WERI-Rb-1 (cell line): ENCODE measurements at regions not wholly inside any gene's neighbourhood (a gene's known extent, or its start where the extent isn't known, plus 50 kb on each side); places are given as distances from the start of the nearest gene placed in this dataset.
"Not testable (repeated sequence)": the region's sequence is repeated elsewhere in the genome, so short reads cannot be mapped to it uniquely, and the experiment has no call there.

ENCODE experiments used
- DNase-seq: peaks from one replicate; pipeline ENCODE4 v3.0.0-alpha.2; 2020
- H3K27ac ChIP-seq: fragments of 250-450 bp; sonication (Bioruptor Pico); 2 replicates; pipeline ENCODE4 v1.5.1; 2020; ENCODE audit warnings: mild to moderate bottlenecking, moderate library complexity
- H3K27me3 ChIP-seq: fragments of 250-450 bp; sonication (Bioruptor Pico); 2 replicates; pipeline ENCODE4 v1.5.1; 2021; ENCODE audit warnings: mild to moderate bottlenecking, low read depth, moderate library complexity; ENCODE audit not compliant: insufficient read depth, severe bottlenecking
- H3K36me3 ChIP-seq: fragments of 250-450 bp; sonication (Bioruptor Pico); 2 replicates; pipeline ENCODE4 v1.5.1; 2020; ENCODE audit warnings: mild to moderate bottlenecking, moderate library complexity
- H3K4me3 ChIP-seq: 2 replicates; pipeline ENCODE4 v1.5.1; 2011; ENCODE audit warnings: low read depth, mild to moderate bottlenecking, control low read depth, low read length
- H3K9me3 ChIP-seq: fragments of 250-450 bp; sonication (Bioruptor Pico); 2 replicates; pipeline ENCODE4 v1.5.1; 2021; ENCODE audit warnings: mild to moderate bottlenecking, moderate library complexity; ENCODE audit not compliant: severe bottlenecking
- CTCF ChIP-seq: IDR thresholded peaks from 2 replicates; pipeline ENCODE4 v1.5.1; 2011; ENCODE audit warnings: low read depth, mild to moderate bottlenecking, control low read depth, inconsistent platforms, low read length

DNA sequence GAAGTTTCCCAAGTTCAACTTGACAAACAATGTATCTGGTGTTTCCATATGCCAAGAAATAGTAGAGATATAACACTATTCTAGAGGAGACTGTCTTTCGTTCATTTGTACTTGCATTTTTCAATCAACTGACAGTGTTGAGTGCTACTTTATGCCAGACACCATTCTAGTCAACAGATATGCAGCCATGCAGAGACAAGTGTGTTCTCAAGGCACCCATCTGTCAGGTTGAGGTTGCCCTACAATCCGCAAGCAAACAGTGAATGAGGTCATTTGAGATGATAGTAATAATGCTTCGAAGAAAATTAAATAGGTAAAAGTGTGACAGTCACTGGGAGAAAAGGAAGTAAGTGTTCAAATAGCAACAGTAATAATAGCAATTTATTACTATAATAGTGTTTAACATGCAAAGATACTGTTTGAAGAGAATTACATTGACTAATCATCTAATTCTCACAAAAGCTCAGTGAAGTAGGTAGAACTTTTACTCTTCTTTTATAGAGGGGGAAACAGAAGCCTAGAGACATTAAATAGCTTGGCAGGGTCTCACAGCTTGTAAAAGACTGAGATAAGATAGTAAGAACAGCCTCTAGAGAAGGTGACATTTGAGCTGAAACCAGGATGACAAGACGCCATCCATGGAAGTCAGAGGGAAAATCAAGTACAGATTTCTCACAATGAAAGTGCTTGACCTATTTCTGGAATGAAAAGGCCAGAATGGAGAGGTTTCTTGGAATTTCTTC is 936.9 kb downstream of the SORCS3 start:
- DNase-seq: no peak
- no peaks in the 10 kb centered on the region for H3K9me3 ChIP-seq
- no peaks in the 10 kb centered on the region for H3K27me3 ChIP-seq
- H3K4me3 ChIP-seq: no peak overlapping the region
- H3K27ac ChIP-seq: no peak overlapping the region
- TF ChIP-seq CTCF: no peak
- no peaks in the 10 kb centered on the region for H3K36me3 ChIP-seq

- TF ChIP-seq CTCF: no peak
- H3K9me3 ChIP-seq: no peaks in the 10 kb centered on the region
- no peaks in the 10 kb centered on the region for H3K36me3 ChIP-seq
- no peak overlapping the region for H3K27ac ChIP-seq
- H3K4me3 ChIP-seq: no peak overlapping the region
- no peak for DNase-seq
- no peaks in the 10 kb centered on the region for H3K27me3 ChIP-seq
Measured at GRCh38 chr10:105559333-105560097, 918.4 kb downstream of the SORCS3 start.

DNA sequence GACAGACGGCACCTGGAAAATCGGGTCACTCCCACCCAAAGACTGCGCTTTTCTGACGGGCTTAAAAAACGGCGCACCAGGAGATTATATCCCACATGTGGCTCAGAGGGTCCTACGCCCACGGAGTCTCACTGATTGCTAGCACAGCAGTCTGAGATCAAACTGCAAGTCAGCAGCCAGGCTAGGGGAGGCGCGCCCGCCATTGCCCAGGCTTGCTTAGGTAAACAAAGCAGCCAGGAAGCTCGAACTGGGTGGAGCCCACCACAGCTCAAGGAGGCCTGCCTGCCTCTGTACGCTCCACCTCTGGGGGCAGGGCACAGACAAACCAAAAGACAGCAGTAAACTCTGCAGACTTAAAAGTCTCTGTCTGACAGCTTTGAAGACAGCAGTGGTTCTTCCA is 909.4 kb downstream of the SORCS3 start:
- H3K27ac ChIP-seq, H3K4me3 ChIP-seq: not testable (repeated sequence)

GRCh38 chr10:105549731-105550130 is 908.6 kb downstream of the SORCS3 start:
- H3K27ac ChIP-seq: peak overlapping the region; percentile 41
- no peaks in the 10 kb centered on the region for H3K27me3 ChIP-seq
- H3K36me3 ChIP-seq: no peaks in the 10 kb centered on the region
- TF ChIP-seq CTCF: no peak
- DNase-seq: no peak
- H3K9me3 ChIP-seq: peaks cover 4% of the 10 kb centered on the region
- no peak overlapping the region for H3K4me3 ChIP-seq

More for the DNA sequence above, 909.4 kb downstream of the SORCS3 start:
- not testable (repeated sequence) for DNase-seq, H3K9me3 ChIP-seq, H3K36me3 ChIP-seq, H3K27me3 ChIP-seq

GRCh38 chr10:105545101-105545500 is 904.0 kb downstream of the SORCS3 start:
- Histone ChIP-seq H3K27me3 (no peaks in the 10 kb centered on the region), H3K27ac (no peak overlapping the region), H3K9me3 (peaks cover 1% of the 10 kb centered on the region), H3K36me3 (no peaks in the 10 kb centered on the region), H3K4me3 (no peak overlapping the region)
- no peak for DNase-seq
- no peak for TF ChIP-seq CTCF

GRCh38 chr10:105540381-105540780 is 899.3 kb downstream of the SORCS3 start:
- no peak for DNase-seq
- no peak overlapping the region for H3K27ac ChIP-seq
- no peaks in the 10 kb centered on the region for H3K27me3 ChIP-seq
- no peaks in the 10 kb centered on the region for H3K9me3 ChIP-seq
- no peak overlapping the region for H3K4me3 ChIP-seq
- no peaks in the 10 kb centered on the region for H3K36me3 ChIP-seq
- no peak for TF ChIP-seq CTCF
